ENCODE measurements at regions not wholly inside any gene's neighbourhood (a gene's known extent, or its start where the extent isn't known, plus 50 kb on each side); places are given as distances from the start of the nearest gene placed in this dataset.

- TF ChIP-seq POLR2AphosphoS5 (IDR thresholded peaks at IDR 0.05; ENCODE audit: borderline replicate concordance, low read depth, low read length) (no peak), EZH2 (IDR thresholded peaks at IDR 0.05) (no peak)
Measured at GRCh38 chr4:12124138-12124537, 695.4 kb upstream of the HS3ST1 start.
